NT2/D1 (cell line): ENCODE measurements at regions not wholly inside any gene's neighbourhood (a gene's known extent, or its start where the extent isn't known, plus 50 kb on each side); places are given as distances from the start of the nearest gene placed in this dataset.

Source experiments
- DNase-seq: peaks from one replicate; pipeline ENCODE4 v3.0.0-alpha.2; 2011; ENCODE audit warnings: low read depth, low spot score
- H3K27me3 ChIP-seq: 2 replicates; pipeline ENCODE4 v1.6.0; 2011; ENCODE audit warnings: mild to moderate bottlenecking; ENCODE audit not compliant: insufficient read length, insufficient read depth
- H3K36me3 ChIP-seq: 2 replicates; pipeline ENCODE4 v1.6.1; 2011; ENCODE audit warnings: mild to moderate bottlenecking, low read length, mixed read lengths; ENCODE audit not compliant: insufficient read depth, insufficient read length
- H3K4me1 ChIP-seq: 2 replicates; pipeline ENCODE4 v1.5.1; 2011; ENCODE audit not compliant: insufficient read depth, insufficient read length
- H3K4me3 ChIP-seq: 2 replicates; pipeline ENCODE4 v1.5.1; 2011; ENCODE audit warnings: low read depth; ENCODE audit not compliant: insufficient read length
- H3K9ac ChIP-seq: 2 replicates; pipeline ENCODE4 v1.6.0; 2011; ENCODE audit warnings: low read depth; ENCODE audit not compliant: insufficient read length
- H3K9me3 ChIP-seq: 2 replicates; pipeline ENCODE4 v1.5.1; 2011; ENCODE audit warnings: mild to moderate bottlenecking, low read length; ENCODE audit not compliant: insufficient read depth
- SUZ12 ChIP-seq: IDR thresholded peaks from 2 replicates; pipeline ENCODE4 v1.6.1; 2011; ENCODE audit not compliant: insufficient read length, insufficient read depth; ENCODE audit errors: extremely low read depth
- YY1 ChIP-seq: IDR thresholded peaks from 2 replicates; pipeline ENCODE4 v1.6.1; 2011; ENCODE audit not compliant: insufficient read length, insufficient read depth
- ZNF274 ChIP-seq: IDR thresholded peaks from 2 replicates; pipeline ENCODE4 v1.6.1; 2011; ENCODE audit warnings: mild to moderate bottlenecking, low read depth, low read length

DNA sequence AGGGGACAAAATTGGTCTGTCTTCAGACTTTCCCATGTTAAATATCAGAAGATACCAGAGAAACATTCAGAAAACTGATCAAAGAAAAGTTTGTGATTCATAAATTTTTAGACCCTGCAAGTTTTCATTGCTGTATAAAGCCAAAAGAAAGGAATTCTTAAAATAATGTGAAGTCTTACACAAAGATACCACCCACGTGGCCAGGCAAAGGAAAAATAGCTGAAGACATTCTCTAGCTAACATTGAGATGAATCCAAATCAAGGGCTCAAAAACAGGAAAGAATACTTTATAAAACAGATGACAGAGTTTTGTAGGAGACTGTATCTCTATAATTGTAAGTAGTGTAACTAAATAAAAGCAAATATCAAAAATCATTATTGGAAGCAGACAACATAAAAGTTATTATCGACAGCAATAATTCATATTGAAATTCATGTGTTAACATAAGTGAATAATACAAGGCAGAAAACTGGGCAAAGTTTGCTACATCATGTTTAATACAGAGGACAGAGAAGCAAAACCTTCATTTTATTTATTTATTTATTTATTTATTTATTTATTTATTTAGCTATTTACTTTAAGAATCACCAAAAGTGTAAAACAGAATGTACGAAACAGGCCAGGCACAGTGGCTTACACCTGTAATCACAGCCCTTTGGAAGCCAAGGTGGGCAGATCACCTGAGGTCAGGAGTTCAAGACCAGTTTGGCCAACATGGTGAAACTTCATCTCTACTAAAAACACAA is 204.6 kb upstream of the SLIT2 start:
- Histone ChIP-seq H3K4me1 (no peaks in the 10 kb centered on the region), H3K36me3 (no peaks in the 10 kb centered on the region), H3K9me3 (no peaks in the 10 kb centered on the region), H3K27me3 (no peaks in the 10 kb centered on the region), H3K9ac (no peak overlapping the region), H3K4me3 (no peak overlapping the region)
- no peak for DNase-seq
- TF ChIP-seq SUZ12 = no peak
- TF ChIP-seq ZNF274 = no peak
- no peak for TF ChIP-seq YY1

- H3K9ac ChIP-seq = no peak overlapping the region
- no peaks in the 10 kb centered on the region for H3K9me3 ChIP-seq
- no peaks in the 10 kb centered on the region for H3K4me1 ChIP-seq
- TF ChIP-seq YY1 (no peak), ZNF274 (no peak), SUZ12 (no peak)
- H3K4me3 ChIP-seq = no peak overlapping the region
- H3K36me3 ChIP-seq = no peaks in the 10 kb centered on the region
- no peak for DNase-seq
- H3K27me3 ChIP-seq = no peaks in the 10 kb centered on the region
Observed at GRCh38 chr4:20046179-20046578, 205.5 kb upstream of the SLIT2 start.

DNA sequence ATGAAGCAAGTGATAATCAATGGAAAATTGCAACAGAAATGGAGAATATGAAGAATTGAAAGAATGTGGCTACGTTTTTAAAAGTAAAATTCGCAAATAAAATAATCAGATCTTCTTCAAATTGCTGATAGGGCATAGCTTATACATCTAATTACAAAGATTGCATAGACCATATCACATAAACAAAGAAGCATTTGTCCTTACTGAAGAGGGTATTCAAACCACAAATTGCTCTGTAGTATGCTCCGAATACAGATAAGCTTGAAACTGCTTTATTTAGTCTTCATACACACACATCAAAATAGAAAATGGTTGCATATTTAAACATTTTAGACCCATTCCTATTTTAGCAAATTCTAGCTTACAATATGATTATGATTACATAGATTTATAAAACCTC is 206.7 kb upstream of the SLIT2 start:
- no peaks in the 10 kb centered on the region for H3K9me3 ChIP-seq
- TF ChIP-seq YY1 = no peak
- TF ChIP-seq SUZ12 = no peak
- TF ChIP-seq ZNF274 = no peak
- H3K27me3 ChIP-seq = no peaks in the 10 kb centered on the region
- H3K36me3 ChIP-seq = no peaks in the 10 kb centered on the region
- no peak overlapping the region for H3K9ac ChIP-seq
- no peak for DNase-seq
- H3K4me1 ChIP-seq = no peaks in the 10 kb centered on the region
- H3K4me3 ChIP-seq = no peak overlapping the region

- H3K9ac ChIP-seq = no peak overlapping the region
- no peaks in the 10 kb centered on the region for H3K36me3 ChIP-seq
Observed at GRCh38 chr4:20044502-20044911, 207.2 kb upstream of the SLIT2 start.

GRCh38 chr4:20043991-20044390 is 207.7 kb upstream of the SLIT2 start:
- H3K4me3 ChIP-seq = no peak overlapping the region
- no peaks in the 10 kb centered on the region for H3K36me3 ChIP-seq
- no peaks in the 10 kb centered on the region for H3K4me1 ChIP-seq
- TF ChIP-seq ZNF274 (no peak), YY1 (no peak), SUZ12 (no peak)
- H3K9me3 ChIP-seq = no peaks in the 10 kb centered on the region
- no peak overlapping the region for H3K9ac ChIP-seq
- H3K27me3 ChIP-seq = no peaks in the 10 kb centered on the region
- no peak for DNase-seq

More at GRCh38 chr4:20044502-20044911, 207.2 kb upstream of the SLIT2 start:
- Histone ChIP-seq H3K9me3 (no peaks in the 10 kb centered on the region), H3K4me1 (no peaks in the 10 kb centered on the region), H3K4me3 (no peak overlapping the region), H3K27me3 (no peaks in the 10 kb centered on the region)
- TF ChIP-seq ZNF274 (no peak), SUZ12 (no peak), YY1 (no peak)
- DNase-seq = no peak

DNA sequence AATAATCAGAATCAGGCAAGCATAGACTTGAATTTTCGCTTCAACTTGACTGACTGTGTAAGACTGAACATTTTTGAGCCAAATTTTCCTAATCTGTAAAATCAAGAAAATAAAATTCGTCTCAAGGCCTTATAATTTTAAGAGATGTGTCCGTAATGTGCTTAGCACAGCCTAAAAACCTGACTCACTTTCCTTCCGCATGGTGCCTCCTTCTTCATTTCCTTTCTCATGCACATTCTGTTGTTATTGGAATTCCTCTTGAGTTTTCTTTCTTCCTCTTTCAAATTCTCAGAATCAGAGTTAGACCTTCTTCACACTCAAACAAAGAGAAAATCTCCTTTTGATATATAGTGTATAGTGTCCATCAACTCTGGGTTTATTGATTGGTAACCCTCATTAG is 208.9 kb upstream of the SLIT2 start:
- no peaks in the 10 kb centered on the region for H3K9me3 ChIP-seq

GRCh38 chr4:20041839-20042407 is 209.8 kb upstream of the SLIT2 start:
- no peaks in the 10 kb centered on the region for H3K36me3 ChIP-seq
- TF ChIP-seq YY1 (no peak), SUZ12 (no peak), ZNF274 (no peak)
- no peaks in the 10 kb centered on the region for H3K9me3 ChIP-seq
- no peak for DNase-seq
- H3K9ac ChIP-seq = no peak overlapping the region
- no peak overlapping the region for H3K4me3 ChIP-seq
- no peaks in the 10 kb centered on the region for H3K4me1 ChIP-seq
- H3K27me3 ChIP-seq = no peaks in the 10 kb centered on the region

More for the DNA sequence above, 208.9 kb upstream of the SLIT2 start:
- Histone ChIP-seq H3K36me3 (no peaks in the 10 kb centered on the region), H3K4me3 (no peak overlapping the region), H3K4me1 (no peaks in the 10 kb centered on the region), H3K9ac (no peak overlapping the region), H3K27me3 (no peaks in the 10 kb centered on the region)
- TF ChIP-seq ZNF274 = no peak
- no peak for TF ChIP-seq YY1
- no peak for TF ChIP-seq SUZ12
- peak; percentile 2 for DNase-seq
